Stimulated activated CD4-positive, alpha-beta T cell treated with anti-CD3 and anti-CD28 coated beads, Interleukin-15, amount 100 ng/mL, for 24 hours (primary cell): ENCODE measurements at regions not wholly inside any gene's neighbourhood (a gene's known extent, or its start where the extent isn't known, plus 50 kb on each side); places are given as distances from the start of the nearest gene placed in this dataset.
"Not testable (repeated sequence)": the region's sequence is repeated elsewhere in the genome, so short reads cannot be mapped to it uniquely, and the experiment has no call there.

Source experiments
- DNase-seq: peaks from one replicate; pipeline ENCODE4 v3.0.0-alpha.2; 2020

DNA sequence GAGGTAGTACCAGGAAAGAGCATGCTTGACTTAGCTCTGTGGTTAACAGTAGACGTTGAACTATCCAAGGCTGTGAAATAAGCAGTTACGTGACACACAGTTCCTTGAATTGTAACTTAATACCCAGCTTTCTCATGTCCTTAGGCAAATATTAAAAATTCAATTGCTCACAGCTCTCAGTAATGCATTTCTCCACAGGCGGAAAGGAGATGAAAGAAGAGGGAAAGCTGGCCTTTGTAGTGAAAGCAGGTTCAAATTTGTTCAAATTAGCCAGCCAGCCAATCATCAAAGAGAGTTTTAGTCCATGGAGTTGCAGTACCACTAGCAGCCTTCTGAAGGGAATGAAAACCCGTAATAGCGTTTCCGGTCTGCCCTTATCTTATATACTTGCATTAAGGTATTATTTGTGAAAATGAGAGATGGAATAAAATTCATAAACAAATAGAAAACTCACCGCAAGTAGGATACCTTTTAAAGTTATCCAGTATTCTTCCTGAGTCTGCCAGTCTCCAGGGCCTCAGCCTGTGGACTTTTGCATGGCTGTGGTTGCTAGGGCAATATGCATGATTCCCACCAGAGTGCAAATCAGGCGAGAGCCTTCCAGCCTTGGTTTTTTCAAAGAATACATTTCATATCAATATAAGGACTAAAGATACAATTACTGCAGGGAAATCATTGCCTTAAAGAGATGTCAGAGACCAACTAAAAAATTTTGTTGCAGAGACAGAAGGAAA, 795.5 kb downstream of the TNS3 start:
- no peak for DNase-seq

DNA sequence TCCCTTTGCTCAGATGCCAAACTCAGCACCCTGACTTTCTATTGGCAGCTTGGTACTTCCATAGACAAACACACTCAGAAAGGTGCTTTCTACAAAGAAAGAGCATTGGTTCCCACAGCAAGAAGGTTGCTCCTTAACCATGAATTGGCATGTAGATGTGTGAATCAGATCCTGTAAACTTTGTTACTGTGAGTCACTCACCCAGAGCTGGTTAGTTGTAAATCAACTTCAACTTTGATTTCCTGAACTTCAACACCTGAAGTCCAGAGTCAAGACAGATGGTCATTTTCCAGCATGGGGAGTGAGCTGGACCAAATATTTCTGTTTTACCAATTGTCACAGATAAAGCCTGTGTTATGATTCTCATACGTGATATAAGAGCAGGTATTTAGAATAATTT, 797.2 kb downstream of the TNS3 start:
- no peak for DNase-seq

DNA sequence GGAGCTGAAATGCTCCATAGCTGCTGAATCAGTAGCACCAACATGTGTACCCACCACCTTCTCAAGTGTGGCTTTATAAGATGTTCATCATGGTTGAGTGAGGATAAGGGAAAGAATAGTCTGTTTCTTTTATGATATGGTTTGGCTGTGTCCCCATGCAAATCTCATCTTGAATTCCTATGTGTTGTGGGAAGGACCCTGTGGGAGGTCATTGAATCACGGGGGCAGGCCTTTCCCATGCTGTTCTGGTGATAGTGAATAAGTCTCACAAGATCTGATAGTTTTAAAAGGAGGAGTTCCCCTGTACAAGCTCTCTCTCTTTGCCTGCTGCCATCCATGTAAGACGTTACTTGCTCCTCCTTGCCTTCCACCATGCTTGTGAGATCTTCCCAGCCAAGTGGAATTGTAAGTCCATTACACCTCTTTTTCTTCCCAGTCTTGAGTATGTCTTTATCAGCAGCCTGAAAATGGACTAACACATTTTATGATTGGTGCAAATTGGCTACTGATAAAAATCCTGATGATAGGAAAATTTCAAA, 799.9 kb downstream of the TNS3 start:
- no peak for DNase-seq

DNA sequence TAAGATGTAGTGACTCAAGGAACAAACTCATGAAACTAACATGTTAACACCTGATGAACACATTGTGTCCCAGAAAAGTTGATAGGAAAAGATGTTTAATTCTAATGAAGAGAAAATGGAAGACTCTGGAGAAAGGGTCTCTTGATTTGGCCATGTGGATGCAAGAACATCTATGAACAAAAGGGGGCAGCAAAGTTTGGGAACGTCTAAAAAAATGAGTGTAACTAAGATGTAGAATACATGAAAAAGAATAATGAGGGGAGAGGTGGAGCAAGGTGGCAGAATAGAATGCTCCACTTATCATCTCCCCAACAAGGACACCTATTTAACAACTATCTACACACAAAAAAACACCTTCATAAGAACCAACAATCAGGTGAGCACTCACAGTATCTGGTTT, 805.1 kb downstream of the TNS3 start:
- no peak for DNase-seq

DNA sequence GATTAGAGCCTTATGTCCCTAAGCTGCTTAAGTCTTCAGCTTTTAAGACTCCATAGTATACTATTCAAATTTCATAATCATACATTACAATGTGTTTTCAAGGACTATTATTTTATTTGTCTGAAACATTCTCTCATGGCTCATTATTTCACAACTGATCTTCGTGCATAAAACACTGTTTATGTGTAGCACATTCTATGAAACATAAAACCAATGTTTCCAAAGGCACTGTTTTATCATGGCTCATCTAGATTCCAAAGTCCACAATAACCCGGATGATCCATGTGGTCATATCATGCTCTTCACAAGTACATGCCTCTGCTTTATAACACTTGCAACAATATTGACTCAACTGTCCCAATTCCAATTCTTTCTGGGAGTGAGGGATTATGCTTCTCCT, 806.1 kb downstream of the TNS3 start:
- DNase-seq: no peak

DNA sequence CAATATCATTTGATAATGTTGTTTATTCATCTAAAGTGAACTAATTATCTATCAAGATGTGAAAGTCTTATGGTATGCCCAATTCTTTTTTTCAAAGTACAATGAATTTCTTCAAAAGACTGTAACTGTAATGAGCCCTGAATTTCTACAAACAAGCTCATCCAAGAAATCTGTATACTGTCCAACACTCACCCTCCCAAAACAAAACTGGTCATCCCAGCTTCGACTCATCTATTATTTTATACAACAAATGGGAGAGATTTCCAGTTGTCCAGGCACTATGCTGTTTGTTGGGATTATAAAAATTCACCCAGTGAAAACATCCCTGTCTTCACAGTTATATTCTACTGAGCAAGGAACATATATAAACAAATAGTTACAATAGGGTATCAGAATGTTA, 806.9 kb downstream of the TNS3 start:
- DNase-seq: no peak

DNA sequence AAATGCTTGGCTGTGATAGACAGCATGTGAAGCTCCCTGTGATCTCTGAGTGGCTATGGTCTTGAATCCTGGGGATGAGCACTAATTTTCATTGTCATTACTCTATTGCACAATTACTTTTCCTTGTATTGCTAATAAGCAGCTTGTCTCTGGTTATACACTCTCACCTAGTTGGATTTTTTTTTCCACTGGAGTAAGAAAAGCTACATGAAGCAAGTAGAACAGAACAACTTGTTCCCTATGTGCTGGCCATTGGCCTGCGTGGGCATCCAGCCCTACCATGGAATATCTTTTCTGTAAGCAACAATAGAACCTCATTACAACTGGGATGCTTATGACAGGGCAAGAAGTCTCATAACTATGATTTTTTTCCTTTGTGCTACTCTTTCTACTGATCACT, 807.4 kb downstream of the TNS3 start:
- DNase-seq: no peak

DNA sequence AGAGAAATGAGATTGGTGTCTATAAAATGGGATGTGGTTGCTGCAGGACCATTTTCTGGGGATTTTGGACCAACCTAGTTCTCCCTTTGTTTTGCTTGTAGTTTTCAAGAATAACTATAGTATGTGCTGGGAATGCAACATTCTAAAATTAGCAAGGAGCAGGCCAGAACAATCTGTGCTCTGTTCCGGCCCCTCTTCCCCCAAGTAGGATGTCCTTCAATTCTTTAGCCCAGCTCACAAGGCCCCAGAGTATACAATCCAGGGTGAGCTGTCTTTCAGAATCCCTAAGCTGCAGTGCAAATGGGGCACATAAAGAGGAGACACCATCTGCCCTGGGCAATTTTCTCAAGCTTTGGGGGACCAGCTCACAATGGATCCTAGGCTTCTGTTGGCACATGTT, 809.1 kb downstream of the TNS3 start:
- DNase-seq: no peak

DNA sequence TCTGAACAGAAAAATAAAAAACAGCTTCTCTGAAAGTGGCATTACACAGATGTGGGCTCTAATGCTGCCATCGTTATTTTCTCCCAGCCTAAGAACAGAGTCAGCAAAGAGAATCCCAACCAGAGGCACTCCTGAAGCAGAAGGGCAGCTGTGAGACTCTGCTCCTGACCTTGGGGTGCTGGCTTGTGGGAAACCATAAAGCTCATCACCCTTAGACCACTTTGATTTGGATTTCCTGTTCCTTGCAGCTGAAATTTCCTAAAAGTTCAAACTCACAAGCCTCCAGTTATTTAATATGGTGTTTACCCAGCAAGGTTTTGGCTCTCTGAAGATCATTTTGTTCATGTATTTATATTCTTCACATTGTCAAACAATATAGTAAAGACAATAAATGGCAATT, 814.8 kb downstream of the TNS3 start:
- no peak for DNase-seq

DNA sequence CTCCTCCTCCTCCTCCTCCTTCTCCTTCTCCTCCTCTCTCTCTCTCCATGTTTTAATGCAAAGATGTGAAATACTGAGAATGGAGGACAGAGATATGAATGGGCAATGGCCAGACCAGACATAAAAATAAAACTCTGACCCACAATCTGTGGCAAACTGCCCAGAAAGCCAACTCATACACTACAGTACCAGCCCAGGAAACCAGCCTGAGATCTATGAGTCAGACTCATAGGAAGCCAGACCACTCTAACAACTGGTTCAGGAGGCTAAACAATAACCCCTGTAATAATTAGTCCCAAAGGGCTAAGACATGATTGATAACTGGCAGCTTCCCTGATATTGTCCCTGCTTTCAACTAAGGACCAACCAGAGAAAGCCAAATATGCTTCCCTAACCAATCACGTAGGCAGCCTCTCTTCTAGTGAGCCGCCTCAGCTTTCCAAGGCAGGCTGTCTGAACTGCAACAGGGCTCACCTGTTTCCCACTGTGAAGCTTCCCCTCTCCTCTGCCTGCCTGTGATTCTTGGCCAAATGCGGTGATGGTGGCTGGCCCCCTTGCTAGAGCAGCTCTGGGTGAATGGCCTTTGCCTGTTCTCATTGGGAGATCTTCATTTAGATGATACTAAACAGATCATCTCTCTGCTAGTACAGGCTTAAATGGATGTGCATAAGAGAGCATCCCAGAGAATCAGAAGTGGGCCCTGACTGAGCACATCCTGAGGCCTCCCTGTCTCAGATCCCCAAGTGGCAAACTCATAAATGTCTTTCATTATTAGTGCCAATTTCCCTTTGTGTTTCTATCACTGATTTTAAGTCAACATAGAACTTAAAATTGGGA, 817.6 kb downstream of the TNS3 start:
- no peak for DNase-seq

DNA sequence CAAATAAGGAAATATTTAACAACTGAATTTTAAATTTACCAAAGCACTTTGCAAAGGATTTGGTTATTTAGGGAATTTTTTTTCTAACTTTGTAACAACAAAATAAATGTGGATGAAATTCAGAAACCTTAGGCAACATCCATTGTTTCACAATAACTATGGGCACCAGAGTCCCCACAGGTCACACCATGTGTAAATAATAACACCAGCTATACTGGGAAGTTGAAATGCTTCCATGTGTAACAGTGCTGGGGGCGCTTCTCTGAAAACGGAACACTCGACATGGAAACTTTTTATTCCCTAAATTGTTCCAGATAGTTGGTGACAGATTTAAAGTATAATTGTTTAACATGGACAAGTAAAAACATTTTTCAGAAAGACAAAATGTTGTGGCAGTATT, 818.6 kb downstream of the TNS3 start:
- DNase-seq: no peak

DNA sequence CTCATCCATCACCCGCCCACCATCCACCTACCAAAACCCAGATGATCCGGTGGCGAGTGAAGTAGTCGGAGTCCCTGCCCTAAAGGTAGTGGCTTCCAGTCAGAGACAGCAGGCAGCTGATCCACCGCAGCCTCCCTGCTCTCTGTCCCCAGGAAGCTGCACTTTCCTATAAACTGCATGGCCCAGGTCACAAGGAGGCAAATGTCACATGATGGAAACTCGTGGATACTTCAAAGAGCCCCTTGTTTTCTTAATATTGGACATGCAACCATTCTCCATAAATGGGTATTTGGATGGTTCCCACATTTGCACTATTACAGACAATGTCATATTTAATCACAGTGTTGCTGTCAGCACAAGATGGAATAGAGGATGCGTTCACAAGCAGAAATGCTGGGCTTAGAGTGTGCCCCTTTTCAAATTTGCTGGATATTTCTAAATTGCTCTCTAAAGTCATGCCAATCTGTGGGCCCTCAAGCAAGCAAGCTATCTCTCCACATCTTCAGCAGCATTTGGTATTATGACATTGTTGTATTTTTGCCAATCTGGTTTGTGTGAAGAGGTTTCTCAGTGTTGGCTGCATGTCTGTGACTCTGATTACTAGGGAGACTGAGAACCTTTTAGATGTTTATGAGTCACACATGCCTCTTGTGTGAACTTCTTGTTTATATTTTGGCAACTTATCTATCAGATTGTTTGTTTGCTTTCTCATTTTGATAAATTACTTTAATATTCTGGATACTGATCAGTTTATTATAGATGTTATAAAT, 822.0 kb downstream of the TNS3 start:
- no peak for DNase-seq

DNA sequence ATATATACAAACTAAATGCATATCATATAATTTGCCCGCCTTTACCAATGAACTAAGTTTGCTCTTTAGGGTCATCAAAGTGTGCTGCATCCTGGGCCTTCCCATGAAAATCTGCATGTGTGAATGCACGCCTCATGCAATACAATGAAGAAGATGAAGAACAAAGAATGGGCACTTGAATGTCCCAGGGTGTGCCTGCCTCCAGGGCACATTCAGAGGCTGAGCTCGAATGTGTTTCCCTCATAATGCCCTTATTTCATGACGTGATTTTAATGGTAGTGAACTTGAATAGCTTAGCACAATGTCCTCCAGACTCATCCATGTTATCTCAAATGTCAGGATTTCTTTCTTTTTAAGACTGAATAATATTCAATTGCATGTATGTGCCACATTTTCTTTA, 824.9 kb downstream of the TNS3 start:
- no peak for DNase-seq

DNA sequence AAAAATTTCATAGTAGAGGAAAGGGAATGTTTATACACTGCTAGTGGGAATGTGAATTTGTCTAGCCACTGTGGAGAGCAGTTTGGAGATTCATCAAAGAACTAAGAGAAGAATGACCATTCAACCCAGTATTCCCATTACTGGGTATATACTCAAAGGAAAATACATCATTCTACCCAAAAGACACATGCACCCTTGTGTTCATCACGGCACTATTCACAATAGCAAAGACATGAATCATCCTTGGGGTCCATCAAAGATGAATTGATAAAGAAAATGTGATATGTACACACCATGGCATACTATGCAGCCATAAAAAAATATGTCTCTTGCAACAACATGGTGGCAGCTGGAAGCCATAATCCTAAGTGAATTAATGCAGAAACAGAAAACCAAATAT, 825.7 kb downstream of the TNS3 start:
- DNase-seq: no peak

DNA sequence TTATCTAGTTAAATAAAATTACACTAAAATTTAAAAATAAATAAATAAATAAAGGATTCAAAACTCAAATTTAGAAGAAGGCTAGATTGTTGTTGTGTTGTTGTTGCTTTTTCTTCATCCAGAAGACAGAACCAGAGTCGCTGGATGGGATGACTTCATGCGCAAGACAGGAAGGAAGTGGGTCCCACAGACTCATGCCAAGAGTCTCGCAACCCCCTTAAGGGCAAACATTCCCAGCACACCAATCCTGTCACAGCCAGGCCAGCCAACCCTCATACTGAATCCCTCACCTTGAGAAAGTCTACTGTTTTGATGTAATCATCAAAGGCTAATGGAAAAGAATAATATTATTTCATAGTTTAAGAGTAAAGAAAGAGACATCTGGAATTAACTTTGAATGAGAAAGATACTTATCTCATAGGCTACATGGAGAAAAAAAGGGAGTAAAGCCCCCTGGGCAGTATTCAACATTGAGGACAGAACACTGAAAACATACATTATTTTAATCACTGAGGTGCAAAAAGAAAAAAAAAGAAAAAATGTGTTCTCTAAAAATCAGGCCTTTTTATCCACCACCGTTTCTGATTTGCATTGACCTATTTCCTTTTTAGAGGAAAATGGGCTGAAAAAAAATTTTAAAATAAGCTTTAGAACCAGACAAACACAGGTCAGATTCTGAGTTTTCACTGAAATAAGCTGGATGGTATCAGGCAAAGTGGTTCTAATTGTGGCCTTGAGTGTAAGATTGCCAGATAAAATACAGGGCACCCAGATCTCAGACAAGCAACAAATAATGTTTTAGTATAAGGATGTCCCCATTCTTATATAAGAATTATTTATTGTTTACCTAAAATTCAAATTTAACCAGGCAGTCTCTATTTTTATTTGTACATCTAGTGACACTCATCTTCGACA, 826.5 kb downstream of the TNS3 start:
- no peak for DNase-seq

DNA sequence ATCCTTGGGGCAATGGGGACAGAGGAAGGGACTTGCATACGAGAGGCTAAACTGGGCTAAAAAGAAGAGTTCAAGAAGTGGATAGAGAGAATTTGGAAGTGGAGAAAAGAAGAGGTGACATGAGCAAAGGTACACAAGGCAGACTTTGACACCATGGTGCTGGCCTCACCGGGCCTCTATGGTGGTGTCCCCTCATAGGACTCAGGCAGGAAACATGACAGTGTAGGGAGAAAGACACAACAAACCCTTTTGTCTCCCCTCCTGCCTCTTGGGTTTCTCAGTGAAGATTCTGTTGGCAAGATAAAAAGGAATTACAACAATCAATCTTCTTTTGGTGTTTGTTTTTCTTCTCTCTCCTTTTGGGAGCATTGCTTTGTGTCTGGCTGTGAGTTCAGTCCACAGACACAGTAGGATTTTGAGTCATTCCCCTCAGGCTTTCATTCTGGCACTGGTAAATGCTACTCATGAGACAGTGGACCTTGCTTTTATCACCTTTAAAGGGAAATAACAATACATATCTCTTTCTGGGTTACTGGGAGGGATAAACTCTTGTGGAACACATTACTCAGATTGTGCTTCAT, 827.7 kb downstream of the TNS3 start:
- no peak for DNase-seq

DNA sequence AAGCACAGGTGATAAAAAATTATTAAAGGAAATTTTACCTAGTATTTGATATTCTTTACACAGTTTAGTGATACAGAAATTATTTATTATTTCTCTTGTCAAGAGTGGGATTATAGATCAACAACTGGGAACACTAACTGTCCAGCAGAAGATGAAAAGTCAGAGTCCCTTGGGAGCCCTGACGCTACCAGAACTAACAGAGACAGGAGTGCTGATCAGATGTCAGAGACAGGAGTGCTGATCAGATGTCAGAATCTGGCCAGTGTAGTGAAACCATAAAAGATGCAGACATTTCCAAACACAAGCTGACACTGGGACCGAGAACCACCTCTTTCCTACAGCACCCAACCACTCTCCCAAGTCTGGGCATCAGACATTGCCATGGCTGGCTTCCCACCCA, 828.2 kb downstream of the TNS3 start:
- no peak for DNase-seq

DNA sequence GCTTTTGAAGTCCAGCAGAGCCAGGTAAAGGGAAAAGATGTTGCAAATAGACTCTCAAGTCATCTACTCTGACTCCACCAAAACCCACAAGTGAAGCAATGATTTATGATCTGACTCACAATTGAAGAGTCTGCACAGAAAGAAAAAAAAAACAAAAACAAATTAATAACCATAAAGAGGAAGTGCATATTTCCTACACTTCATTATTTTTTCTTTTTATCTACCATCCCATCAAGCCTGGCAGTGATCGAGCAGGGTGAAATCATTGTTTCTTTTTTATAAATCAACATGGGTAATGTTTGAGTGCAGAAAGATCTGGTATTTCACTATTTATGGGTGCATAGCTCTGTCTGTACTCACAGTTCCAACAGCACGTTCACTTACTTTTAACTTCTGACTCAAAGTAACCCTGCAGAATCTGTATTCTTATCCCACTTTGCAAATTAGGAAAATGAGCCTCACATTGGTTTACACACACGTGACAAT, 829.0 kb downstream of the TNS3 start:
- DNase-seq: no peak

DNA sequence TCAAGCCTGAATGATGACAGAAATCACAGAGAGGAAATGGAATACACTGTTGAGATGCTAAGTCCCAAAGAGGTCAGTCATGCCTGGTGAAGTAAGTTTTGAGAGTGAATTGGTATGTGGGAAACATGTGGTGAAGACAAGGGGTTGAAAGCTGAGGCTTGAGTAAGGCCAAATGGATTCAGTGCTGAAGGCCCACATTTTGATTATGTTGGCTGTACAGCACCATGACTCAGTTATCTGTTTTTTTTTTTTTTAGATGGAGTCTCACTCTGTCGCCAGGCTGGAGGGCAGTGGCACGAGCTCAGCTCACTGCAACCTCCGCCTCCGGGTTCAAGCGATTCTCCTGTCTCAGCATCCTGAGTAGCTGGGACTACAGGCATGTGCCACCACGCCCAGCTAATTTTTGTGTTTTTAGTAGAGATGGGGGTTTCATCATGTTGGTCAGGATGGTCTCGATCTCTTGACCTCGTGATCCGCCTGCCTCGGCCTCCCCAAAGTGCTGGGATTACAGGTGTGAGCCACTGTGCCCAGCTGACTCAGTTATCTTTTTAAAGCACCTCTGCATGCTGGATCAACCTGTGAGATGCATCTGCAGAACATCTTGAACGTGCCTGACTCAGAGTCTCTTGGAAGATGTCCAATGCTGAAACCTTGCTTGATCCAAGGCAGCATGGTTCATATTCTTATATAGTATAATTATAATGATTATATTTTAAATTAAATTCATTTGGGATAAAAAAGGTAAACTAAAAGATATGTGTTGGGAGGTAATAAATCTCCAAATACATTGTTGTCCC, 829.8 kb downstream of the TNS3 start:
- DNase-seq: not testable (repeated sequence)

DNA sequence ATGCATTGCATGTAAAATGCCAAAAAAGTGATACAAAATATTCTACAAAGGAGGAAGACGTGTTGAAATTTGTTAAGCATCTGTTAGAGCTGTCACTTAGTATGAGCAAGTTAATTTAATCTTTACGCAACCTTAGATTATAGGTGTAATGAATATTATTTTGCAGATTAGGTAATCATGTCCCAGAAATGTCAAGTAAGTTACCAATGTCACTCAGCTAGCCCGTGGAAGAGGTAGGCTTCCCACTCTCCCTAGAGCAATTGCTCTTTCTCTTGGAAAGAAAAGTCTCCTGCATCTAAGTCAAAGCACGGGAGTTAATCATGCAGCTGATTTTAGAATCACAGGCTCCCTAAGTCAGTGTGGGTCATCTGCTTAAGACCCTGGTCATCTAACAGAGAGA, 830.4 kb upstream of the IGFBP3 start:
- no peak for DNase-seq

DNA sequence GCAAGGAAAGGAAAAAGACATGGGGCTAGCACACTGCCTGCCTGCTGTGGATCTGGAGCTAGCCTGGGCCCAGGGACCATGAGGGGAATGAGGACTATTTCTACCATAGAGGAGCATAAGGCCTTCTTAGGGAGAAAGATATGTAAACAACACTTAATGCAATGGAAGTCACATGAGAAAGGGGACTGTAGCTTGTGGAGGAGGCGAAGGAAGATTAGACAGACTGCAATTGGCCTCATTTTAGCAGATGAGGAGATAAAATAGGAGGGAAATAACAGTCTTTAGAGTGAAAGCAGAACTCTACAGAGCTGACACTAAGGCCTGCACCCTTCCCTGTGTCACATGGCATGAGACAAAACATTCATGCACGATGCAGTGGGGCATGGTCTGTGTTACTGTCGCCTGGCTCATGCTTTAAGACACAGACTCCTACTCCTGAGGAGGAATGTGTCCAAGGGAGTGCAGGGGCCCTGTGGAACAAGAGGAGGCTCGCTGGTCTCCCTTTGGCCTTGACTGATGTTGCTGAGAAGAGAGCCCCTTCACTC, 829.3 kb upstream of the IGFBP3 start:
- no peak for DNase-seq
